ENCODE measurements at regions not wholly inside any gene's neighbourhood (a gene's known extent, or its start where the extent isn't known, plus 50 kb on each side); places are given as distances from the start of the nearest gene placed in this dataset.

DNA sequence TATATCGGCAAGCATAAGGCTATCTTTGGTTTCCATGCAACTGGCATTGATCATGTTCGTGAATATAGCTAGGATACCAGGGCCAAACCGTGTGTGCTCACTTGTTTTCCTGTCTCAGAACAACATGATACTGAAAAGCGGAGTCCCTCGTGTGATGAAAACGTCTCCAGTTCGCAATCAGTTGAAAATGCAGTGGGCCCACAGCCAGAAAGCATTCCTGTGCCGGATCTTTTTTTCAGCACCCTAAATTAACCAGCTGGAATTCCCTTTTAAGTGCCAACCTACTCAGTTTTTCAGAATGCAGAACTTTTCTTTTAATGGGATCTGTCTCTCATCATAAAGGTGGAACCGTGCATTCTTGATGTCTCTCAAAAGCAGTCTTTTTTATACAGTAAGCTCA lies 130.8 kb upstream of the FRG1 start:
- TF ChIP-seq MYNN (tag by site-specific recombination; IDR thresholded peaks at IDR 0.05; ENCODE audit: borderline replicate concordance) (no peak), ZNF423 (tag by site-specific recombination; IDR thresholded peaks at IDR 0.05) (no peak), ZNF302 (tag by site-specific recombination; IDR thresholded peaks at IDR 0.05; ENCODE audit: low read depth) (no peak), ZNF670 (tag by site-specific recombination; IDR thresholded peaks at IDR 0.05; ENCODE audit: low read depth) (no peak), ZNF202 (tag by site-specific recombination; IDR thresholded peaks at IDR 0.05; ENCODE audit: borderline replicate concordance) (no peak)
- TF ChIP-seq, protein P1, sequence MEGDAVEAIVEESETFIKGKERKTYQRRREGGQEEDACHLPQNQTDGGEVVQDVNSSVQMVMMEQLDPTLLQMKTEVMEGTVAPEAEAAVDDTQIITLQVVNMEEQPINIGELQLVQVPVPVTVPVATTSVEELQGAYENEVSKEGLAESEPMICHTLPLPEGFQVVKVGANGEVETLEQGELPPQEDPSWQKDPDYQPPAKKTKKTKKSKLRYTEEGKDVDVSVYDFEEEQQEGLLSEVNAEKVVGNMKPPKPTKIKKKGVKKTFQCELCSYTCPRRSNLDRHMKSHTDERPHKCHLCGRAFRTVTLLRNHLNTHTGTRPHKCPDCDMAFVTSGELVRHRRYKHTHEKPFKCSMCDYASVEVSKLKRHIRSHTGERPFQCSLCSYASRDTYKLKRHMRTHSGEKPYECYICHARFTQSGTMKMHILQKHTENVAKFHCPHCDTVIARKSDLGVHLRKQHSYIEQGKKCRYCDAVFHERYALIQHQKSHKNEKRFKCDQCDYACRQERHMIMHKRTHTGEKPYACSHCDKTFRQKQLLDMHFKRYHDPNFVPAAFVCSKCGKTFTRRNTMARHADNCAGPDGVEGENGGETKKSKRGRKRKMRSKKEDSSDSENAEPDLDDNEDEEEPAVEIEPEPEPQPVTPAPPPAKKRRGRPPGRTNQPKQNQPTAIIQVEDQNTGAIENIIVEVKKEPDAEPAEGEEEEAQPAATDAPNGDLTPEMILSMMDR (tag by site-specific recombination; IDR thresholded peaks at IDR 0.05): no peak
- TF ChIP-seq, protein P2, sequence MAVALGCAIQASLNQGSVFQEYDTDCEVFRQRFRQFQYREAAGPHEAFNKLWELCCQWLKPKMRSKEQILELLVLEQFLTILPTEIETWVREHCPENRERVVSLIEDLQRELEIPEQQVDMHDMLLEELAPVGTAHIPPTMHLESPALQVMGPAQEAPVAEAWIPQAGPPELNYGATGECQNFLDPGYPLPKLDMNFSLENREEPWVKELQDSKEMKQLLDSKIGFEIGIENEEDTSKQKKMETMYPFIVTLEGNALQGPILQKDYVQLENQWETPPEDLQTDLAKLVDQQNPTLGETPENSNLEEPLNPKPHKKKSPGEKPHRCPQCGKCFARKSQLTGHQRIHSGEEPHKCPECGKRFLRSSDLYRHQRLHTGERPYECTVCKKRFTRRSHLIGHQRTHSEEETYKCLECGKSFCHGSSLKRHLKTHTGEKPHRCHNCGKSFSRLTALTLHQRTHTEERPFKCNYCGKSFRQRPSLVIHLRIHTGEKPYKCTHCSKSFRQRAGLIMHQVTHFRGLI (tag by site-specific recombination; IDR thresholded peaks at IDR 0.05): no peak
